Skeletal muscle tissue (tissue), 3 donors: ENCODE measurements at regions not wholly inside any gene's neighbourhood (a gene's known extent, or its start where the extent isn't known, plus 50 kb on each side); places are given as distances from the start of the nearest gene placed in this dataset.

ENCODE experiments used
- H3K27ac ChIP-seq: one replicate; pipeline ENCODE4 v1.7.0; 2013; ENCODE audit warnings: mild to moderate bottlenecking, low read depth, low read length, inconsistent platforms
- H3K27me3 ChIP-seq, 3 donors: one replicate each; pipeline ENCODE4 v1.7.0; 2013; ENCODE audit warnings: low read length in 3 of 3; ENCODE audit not compliant: control insufficient read depth in 3 of 3, insufficient read depth in 3 of 3
- H3K36me3 ChIP-seq, 3 donors: one replicate each; pipeline ENCODE4 v1.7.0; 2013; ENCODE audit warnings: low read length in 3 of 3; ENCODE audit not compliant: control insufficient read depth in 3 of 3, insufficient read depth in 3 of 3
- H3K4me1 ChIP-seq, 3 donors: one replicate each; pipeline ENCODE4 v1.7.0; 2013; ENCODE audit warnings: low read length in 3 of 3, mild to moderate bottlenecking in 3 of 3; ENCODE audit not compliant: control insufficient read depth in 3 of 3, insufficient read depth in 3 of 3
- H3K4me3 ChIP-seq, 3 donors: one replicate each; pipeline ENCODE4 v1.7.0; 2013; ENCODE audit warnings: low read length in 3 of 3
- H3K9ac ChIP-seq, 3 donors: one replicate each; pipeline ENCODE4 v1.7.0; 2013; ENCODE audit warnings: low read length in 3 of 3, mild to moderate bottlenecking in 3 of 3, moderate library complexity in 2 of 3, low read depth in 1 of 3
- H3K9me3 ChIP-seq, 3 donors: one replicate each; pipeline ENCODE4 v1.7.0; 2013; ENCODE audit warnings: low read length in 3 of 3; ENCODE audit not compliant: control insufficient read depth in 3 of 3
- donor health status: Osteomylitis.

GRCh38 chr9:11319538-11319937 is 706.7 kb upstream of the PTPRD start:
- H3K36me3 ChIP-seq = no peaks in the 10 kb centered on the region
- H3K4me1 ChIP-seq = no peaks in the 10 kb centered on the region
- H3K9me3 ChIP-seq = no peaks in the 10 kb centered on the region
- H3K27me3 ChIP-seq = no peaks in the 10 kb centered on the region
- H3K4me3 ChIP-seq = no peak overlapping the region
- no peak overlapping the region for H3K27ac ChIP-seq
- H3K9ac ChIP-seq = no peak overlapping the region

- H3K4me3 ChIP-seq = no peak overlapping the region
- H3K36me3 ChIP-seq = no peaks in the 10 kb centered on the region
- H3K9ac ChIP-seq = no peak overlapping the region
- no peak overlapping the region for H3K27ac ChIP-seq
- no peaks in the 10 kb centered on the region for H3K4me1 ChIP-seq
- H3K9me3 ChIP-seq = no peaks in the 10 kb centered on the region
- no peaks in the 10 kb centered on the region for H3K27me3 ChIP-seq
Measured at GRCh38 chr9:11320989-11321388, 708.2 kb upstream of the PTPRD start.

DNA sequence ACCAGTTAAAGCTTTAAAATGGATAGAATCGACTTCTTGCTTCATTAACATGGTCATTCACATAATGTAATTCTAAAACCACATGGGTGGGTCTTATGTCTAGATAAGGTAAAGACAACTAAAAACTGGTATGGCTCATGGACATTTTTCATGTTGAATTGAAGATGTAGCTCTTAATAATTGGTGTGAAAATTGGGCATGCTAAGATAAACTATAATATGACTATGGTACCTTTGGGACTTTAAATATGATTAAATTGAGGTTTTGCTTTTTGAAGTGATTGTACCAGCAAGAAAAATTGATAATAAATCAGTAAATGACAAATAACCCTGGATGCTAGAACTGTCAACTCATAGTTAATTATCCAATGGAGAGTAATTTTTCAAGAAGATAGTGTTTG is 710.7 kb upstream of the PTPRD start:
- Histone ChIP-seq H3K27ac (no peak overlapping the region), H3K9me3 (no peaks in the 10 kb centered on the region), H3K9ac (no peak overlapping the region), H3K4me1 (no peaks in the 10 kb centered on the region), H3K4me3 (no peak overlapping the region), H3K27me3 (no peaks in the 10 kb centered on the region), H3K36me3 (no peaks in the 10 kb centered on the region)

DNA sequence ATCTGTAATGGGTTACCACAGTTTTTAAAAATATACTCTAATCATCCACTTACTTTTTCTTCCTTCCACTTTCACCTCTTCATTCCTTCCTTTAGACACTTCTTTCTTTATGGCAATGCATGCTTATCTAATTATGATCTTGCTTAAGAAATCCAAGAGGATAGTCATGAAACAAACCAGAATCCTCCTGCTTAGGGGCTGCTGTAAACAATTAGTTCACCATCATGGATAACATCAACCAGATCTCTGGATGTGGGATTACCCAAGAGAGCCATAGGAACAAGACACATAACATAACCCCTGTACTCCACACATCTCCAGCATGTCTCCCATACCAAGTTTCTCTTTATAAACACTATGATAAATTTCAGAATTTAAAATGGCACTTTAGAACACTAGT is 713.4 kb upstream of the PTPRD start:
- no peak overlapping the region for H3K4me3 ChIP-seq
- H3K9me3 ChIP-seq = no peaks in the 10 kb centered on the region

GRCh38 chr9:11328326-11328725 is 715.5 kb upstream of the PTPRD start:
- no peaks in the 10 kb centered on the region for H3K27me3 ChIP-seq
- H3K36me3 ChIP-seq = no peaks in the 10 kb centered on the region
- no peak overlapping the region for H3K4me3 ChIP-seq
- no peaks in the 10 kb centered on the region for H3K4me1 ChIP-seq
- no peak overlapping the region for H3K27ac ChIP-seq
- no peak overlapping the region for H3K9ac ChIP-seq
- no peaks in the 10 kb centered on the region for H3K9me3 ChIP-seq

More for the DNA sequence above, 713.4 kb upstream of the PTPRD start:
- H3K36me3 ChIP-seq = no peaks in the 10 kb centered on the region
- no peaks in the 10 kb centered on the region for H3K27me3 ChIP-seq
- H3K9ac ChIP-seq = no peak overlapping the region
- H3K4me1 ChIP-seq = no peaks in the 10 kb centered on the region
- H3K27ac ChIP-seq = no peak overlapping the region

- no peaks in the 10 kb centered on the region for H3K36me3 ChIP-seq
- H3K27me3 ChIP-seq = no peaks in the 10 kb centered on the region
- H3K4me1 ChIP-seq = no peaks in the 10 kb centered on the region
- no peak overlapping the region for H3K9ac ChIP-seq
- no peaks in the 10 kb centered on the region for H3K9me3 ChIP-seq
- H3K4me3 ChIP-seq = no peak overlapping the region
- no peak overlapping the region for H3K27ac ChIP-seq
Measured at GRCh38 chr9:11335011-11335410, 722.2 kb upstream of the PTPRD start.

DNA sequence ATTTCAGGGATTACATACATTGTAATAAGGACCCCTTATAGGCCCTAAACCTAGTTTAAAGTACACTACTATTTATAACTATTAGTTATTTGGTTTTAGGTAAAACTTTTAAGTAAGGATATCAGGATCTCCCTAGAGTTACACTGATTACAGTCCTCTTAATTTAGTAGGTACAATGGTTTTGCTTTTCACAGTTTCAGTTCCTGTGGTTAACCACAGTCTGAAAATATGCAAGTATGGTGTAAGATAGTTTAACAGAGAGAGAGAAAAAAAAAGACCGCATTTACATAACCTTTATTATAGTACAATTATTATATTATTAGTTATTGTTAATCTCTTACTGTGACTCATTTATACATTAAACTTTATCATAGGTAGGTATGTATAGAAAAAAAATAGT is 725.3 kb upstream of the PTPRD start:
- Histone ChIP-seq H3K27ac (no peak overlapping the region), H3K27me3 (no peaks in the 10 kb centered on the region), H3K9me3 (no peaks in the 10 kb centered on the region), H3K36me3 (no peaks in the 10 kb centered on the region), H3K4me3 (no peak overlapping the region), H3K4me1 (no peaks in the 10 kb centered on the region), H3K9ac (no peak overlapping the region)

- Histone ChIP-seq H3K9me3 (no peaks in the 10 kb centered on the region), H3K27ac (no peak overlapping the region), H3K4me1 (no peaks in the 10 kb centered on the region), H3K36me3 (no peaks in the 10 kb centered on the region), H3K27me3 (no peaks in the 10 kb centered on the region), H3K4me3 (no peak overlapping the region), H3K9ac (no peak overlapping the region)
Measured at GRCh38 chr9:11340654-11341053, 727.9 kb upstream of the PTPRD start.

- H3K9ac ChIP-seq = no peak overlapping the region
- H3K9me3 ChIP-seq = no peaks in the 10 kb centered on the region
- H3K27me3 ChIP-seq = no peaks in the 10 kb centered on the region
- no peak overlapping the region for H3K4me3 ChIP-seq
- H3K36me3 ChIP-seq = no peaks in the 10 kb centered on the region
- no peak overlapping the region for H3K27ac ChIP-seq
- H3K4me1 ChIP-seq = no peaks in the 10 kb centered on the region
Measured at GRCh38 chr9:11347437-11347836, 734.6 kb upstream of the PTPRD start.

DNA sequence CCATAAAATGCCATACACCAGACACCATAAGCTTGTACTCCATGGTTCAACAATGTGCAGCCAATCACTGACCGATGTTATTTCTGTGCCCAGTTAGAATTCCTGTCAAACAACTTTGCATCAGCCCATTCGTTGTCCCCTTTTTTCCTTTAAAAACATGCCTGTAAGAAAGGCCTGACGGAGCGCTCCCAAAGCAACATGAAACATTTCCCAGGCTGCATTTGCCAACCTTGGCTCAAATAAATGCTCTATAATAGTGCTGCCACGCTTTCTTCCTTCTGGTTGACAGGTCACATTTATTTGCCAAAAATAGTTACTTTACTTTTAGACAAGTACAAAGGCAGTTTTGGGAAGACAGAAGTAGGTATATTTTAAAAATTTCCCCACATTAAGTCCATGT is 735.6 kb upstream of the PTPRD start:
- Histone ChIP-seq H3K4me3 (no peak overlapping the region), H3K27ac (no peak overlapping the region), H3K4me1 (no peaks in the 10 kb centered on the region), H3K9me3 (no peaks in the 10 kb centered on the region), H3K9ac (no peak overlapping the region), H3K36me3 (no peaks in the 10 kb centered on the region), H3K27me3 (no peaks in the 10 kb centered on the region)

- Histone ChIP-seq H3K27ac (no peak overlapping the region), H3K9me3 (no peaks in the 10 kb centered on the region), H3K36me3 (no peaks in the 10 kb centered on the region), H3K9ac (no peak overlapping the region), H3K4me3 (no peak overlapping the region), H3K27me3 (no peaks in the 10 kb centered on the region), H3K4me1 (no peaks in the 10 kb centered on the region)
Measured at GRCh38 chr9:11349187-11349586, 736.4 kb upstream of the PTPRD start.
